ENCODE measurements at regions not wholly inside any gene's neighbourhood (a gene's known extent, or its start where the extent isn't known, plus 50 kb on each side); places are given as distances from the start of the nearest gene placed in this dataset.

- Mint-ChIP-seq H3K4me3 (no peak overlapping the region), H3K4me1 (ENCODE audit: low read depth) (no peaks in the 10 kb centered on the region), H3K9me3 (no peaks in the 10 kb centered on the region), H3K27me3 (no peaks in the 10 kb centered on the region), H3K27ac (no peak overlapping the region), H3K36me3 (no peaks in the 10 kb centered on the region)
- POLR2A ChIA-PET: no interaction called here
- CTCF ChIA-PET: no interaction called here
- DNase-seq: no peak
- intact Hi-C loops (cut with micrococcal nuclease): no loop called here
These were observed 351.9 kb downstream of the C16orf95 start for GRCh38 chr16:86965331-86965730.

GRCh38 chr16:86965840-86966550 lies 351.2 kb downstream of the C16orf95 start:
- Mint-ChIP-seq H3K4me1 (ENCODE audit: low read depth) (no peaks in the 10 kb centered on the region), H3K9me3 (no peaks in the 10 kb centered on the region), H3K27me3 (no peaks in the 10 kb centered on the region), H3K36me3 (no peaks in the 10 kb centered on the region), H3K27ac (no peak overlapping the region), H3K4me3 (no peak overlapping the region)
- intact Hi-C loops (cut with micrococcal nuclease): no loop called here
- CTCF ChIA-PET: no interaction called here
- POLR2A ChIA-PET: no interaction called here
- DNase-seq: no peak

GRCh38 chr16:86966777-86967176 lies 350.4 kb downstream of the C16orf95 start:
- no peak for DNase-seq
- Mint-ChIP-seq H3K27ac (no peak overlapping the region), H3K27me3 (no peaks in the 10 kb centered on the region), H3K9me3 (no peaks in the 10 kb centered on the region), H3K4me3 (no peak overlapping the region), H3K4me1 (ENCODE audit: low read depth) (no peaks in the 10 kb centered on the region), H3K36me3 (no peaks in the 10 kb centered on the region)
- ChIA-PET POLR2A (no interaction called here), CTCF (no interaction called here)
- intact Hi-C loops (cut with micrococcal nuclease): no loop called here

DNA sequence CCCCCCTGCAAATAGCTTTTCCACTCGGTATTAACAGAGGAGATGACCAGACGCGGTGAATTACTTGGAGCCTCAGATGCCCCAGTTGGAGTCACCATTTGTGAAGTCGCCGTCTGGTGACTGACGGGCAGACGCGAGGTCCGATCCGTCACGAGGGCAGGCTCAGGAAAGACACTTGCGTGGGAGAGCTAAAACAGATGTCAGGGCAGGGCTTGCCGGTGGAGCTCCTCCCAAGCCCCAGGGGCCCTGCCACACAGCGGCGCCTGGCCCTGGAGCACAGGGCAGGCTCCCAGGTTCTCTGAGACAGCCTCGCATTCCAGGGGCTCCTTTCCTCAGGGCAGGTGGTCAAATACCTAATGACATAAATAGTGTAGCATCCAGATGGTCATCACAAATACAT lies 348.3 kb downstream of the C16orf95 start:
- POLR2A ChIA-PET: no interaction called here
- intact Hi-C loops (cut with micrococcal nuclease): no loop called here
- no peaks in the 10 kb centered on the region for H3K27me3 Mint-ChIP-seq

GRCh38 chr16:86969716-86970115 lies 347.5 kb downstream of the C16orf95 start:
- DNase-seq: no peak
- H3K4me3 Mint-ChIP-seq: no peak overlapping the region
- no peaks in the 10 kb centered on the region for H3K36me3 Mint-ChIP-seq
- no peaks in the 10 kb centered on the region for H3K4me1 Mint-ChIP-seq (ENCODE audit: low read depth)
- POLR2A ChIA-PET: no interaction called here
- no peaks in the 10 kb centered on the region for H3K27me3 Mint-ChIP-seq
- H3K9me3 Mint-ChIP-seq: no peaks in the 10 kb centered on the region
- no peak overlapping the region for H3K27ac Mint-ChIP-seq
- intact Hi-C loops (cut with micrococcal nuclease): no loop called here
- CTCF ChIA-PET: no interaction called here

More for the DNA sequence above, 348.3 kb downstream of the C16orf95 start:
- H3K36me3 Mint-ChIP-seq: no peaks in the 10 kb centered on the region
- no peak for DNase-seq
- H3K27ac Mint-ChIP-seq: no peak overlapping the region
- H3K9me3 Mint-ChIP-seq: no peaks in the 10 kb centered on the region
- H3K4me1 Mint-ChIP-seq (ENCODE audit: low read depth): no peaks in the 10 kb centered on the region
- no peak overlapping the region for H3K4me3 Mint-ChIP-seq
- CTCF ChIA-PET: no interaction called here

DNA sequence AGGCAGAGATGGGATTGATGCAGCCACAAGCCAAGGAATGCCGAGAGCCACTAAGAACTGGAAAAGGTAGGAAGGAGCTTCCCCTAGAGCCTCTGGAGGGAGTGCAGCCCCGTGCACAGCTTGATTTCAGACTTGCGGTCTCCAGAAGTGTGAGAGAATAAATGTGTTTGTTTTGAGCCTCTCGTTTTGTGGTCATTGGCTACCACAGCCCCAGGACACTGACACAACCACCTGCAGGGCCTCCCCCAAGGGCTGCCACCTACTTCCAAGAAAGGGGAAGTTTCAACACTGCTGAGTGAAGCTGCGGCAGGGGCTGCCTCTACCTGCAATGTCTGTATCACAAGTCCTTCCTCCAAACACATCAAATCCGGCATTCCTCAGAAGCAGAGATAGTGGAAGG lies 346.9 kb downstream of the C16orf95 start:
- Mint-ChIP-seq H3K4me3 (no peak overlapping the region), H3K27me3 (no peaks in the 10 kb centered on the region), H3K4me1 (ENCODE audit: low read depth) (no peaks in the 10 kb centered on the region), H3K36me3 (no peaks in the 10 kb centered on the region), H3K9me3 (no peaks in the 10 kb centered on the region), H3K27ac (no peak overlapping the region)
- ChIA-PET POLR2A (no interaction called here), CTCF (no interaction called here)
- no peak for DNase-seq
- intact Hi-C loops (cut with micrococcal nuclease): no loop called here

DNA sequence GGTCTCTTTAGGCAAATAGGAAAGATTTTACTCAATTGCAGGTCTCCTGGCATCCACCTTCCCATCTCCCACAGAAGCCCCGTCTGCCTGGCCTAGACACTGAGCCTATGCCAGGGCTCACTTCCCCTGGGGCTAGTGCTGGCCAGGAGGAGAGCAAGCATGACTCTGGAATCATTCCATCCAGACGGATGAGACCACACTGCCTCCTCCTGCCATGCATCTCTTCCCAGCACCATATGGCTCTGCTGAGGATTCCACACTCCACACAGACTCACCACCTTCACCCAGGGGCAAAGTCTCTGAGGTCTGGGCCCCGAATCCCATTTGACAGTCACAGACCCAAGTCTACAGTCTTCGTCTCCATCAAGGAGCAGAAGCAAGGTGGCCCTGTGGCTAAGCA lies 346.5 kb downstream of the C16orf95 start:
- Mint-ChIP-seq H3K27me3 (no peaks in the 10 kb centered on the region), H3K27ac (no peak overlapping the region), H3K9me3 (no peaks in the 10 kb centered on the region), H3K36me3 (no peaks in the 10 kb centered on the region), H3K4me3 (no peak overlapping the region), H3K4me1 (ENCODE audit: low read depth) (no peaks in the 10 kb centered on the region)
- intact Hi-C loops (cut with micrococcal nuclease): no loop called here
- ChIA-PET CTCF (no interaction called here), POLR2A (no interaction called here)
- no peak for DNase-seq

DNA sequence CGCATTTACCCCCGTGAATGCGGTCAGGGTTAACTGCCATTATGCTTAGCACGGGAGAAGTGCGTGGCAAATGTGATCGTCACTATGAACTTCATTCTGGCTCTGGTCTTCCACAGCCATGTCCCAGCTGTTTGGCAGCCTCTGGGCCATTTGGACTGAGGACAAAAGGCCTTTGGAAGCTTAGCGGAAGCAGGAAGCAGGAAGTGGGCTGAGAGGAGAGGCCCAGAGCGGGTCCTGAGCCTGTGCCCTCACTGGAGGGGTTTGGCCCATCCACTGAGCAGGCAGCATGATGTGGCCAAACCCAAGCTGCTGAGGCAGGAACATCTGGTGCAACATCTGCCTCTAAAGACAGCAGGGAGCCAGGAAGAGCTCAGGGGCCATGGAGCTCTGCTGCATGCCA lies 345.9 kb downstream of the C16orf95 start:
- no peak for DNase-seq
- H3K27ac Mint-ChIP-seq: no peak overlapping the region
- intact Hi-C loops (cut with micrococcal nuclease): no loop called here
- ChIA-PET CTCF (no interaction called here), POLR2A (no interaction called here)
- no peaks in the 10 kb centered on the region for H3K4me1 Mint-ChIP-seq (ENCODE audit: low read depth)
- H3K36me3 Mint-ChIP-seq: no peaks in the 10 kb centered on the region
- no peaks in the 10 kb centered on the region for H3K9me3 Mint-ChIP-seq
- H3K27me3 Mint-ChIP-seq: no peaks in the 10 kb centered on the region
- no peak overlapping the region for H3K4me3 Mint-ChIP-seq

DNA sequence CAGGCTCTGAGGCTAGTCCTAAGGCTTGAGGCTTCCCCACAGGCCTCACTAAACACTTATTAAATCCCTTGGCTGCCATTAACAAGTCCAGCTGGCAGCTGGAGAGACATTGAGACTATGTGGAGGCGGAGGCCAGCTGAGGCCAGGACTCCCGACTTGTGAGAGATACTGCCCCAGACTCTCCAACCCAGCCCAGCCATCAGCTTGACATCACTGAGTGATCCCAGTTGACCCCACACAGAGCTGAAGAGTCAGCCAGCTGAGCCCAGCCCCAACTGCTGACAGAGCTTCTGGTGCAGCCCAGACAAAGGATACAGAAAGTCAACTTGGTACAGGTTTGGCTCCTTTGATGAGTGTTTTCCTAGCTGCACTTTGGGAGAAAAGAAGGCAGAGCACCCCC lies 343.1 kb downstream of the C16orf95 start:
- ChIA-PET CTCF (interaction anchor here (0.7 kb wide), 1 partner anchor 87 kb away, joined by 3 read pairs; no protein-coding TSS in a partner anchor), POLR2A (no interaction called here)
- Mint-ChIP-seq H3K4me3 (no peak overlapping the region), H3K4me1 (ENCODE audit: low read depth) (no peaks in the 10 kb centered on the region), H3K27ac (no peak overlapping the region), H3K27me3 (no peaks in the 10 kb centered on the region), H3K9me3 (no peaks in the 10 kb centered on the region), H3K36me3 (no peaks in the 10 kb centered on the region)
- intact Hi-C loops (cut with micrococcal nuclease): no loop called here
- DNase-seq: no peak

DNA sequence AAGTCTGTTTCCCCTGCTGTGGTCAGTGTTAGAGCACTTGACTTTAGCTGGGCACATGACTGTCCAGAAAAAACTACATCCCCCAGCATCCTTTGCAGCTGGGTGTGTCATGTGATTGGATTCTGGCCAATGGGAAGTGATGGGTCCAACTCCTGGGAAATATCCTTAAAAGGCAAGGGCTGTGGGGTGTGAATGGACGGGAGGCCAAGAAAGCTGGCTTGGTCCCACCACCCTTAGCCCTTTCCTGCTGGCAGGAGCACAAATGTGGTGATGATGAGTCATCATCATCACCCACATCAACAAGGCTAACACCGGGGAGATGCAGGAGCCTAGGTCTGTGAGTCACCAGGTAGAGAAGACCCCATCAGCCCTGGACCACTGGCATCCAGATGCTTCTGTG lies 341.7 kb downstream of the C16orf95 start:
- intact Hi-C loops (cut with micrococcal nuclease): no loop called here
- Mint-ChIP-seq H3K36me3 (no peaks in the 10 kb centered on the region), H3K4me1 (ENCODE audit: low read depth) (no peaks in the 10 kb centered on the region), H3K27ac (no peak overlapping the region), H3K9me3 (no peaks in the 10 kb centered on the region), H3K4me3 (no peak overlapping the region), H3K27me3 (no peaks in the 10 kb centered on the region)
- CTCF ChIA-PET: no interaction called here
- DNase-seq: no peak
- POLR2A ChIA-PET: no interaction called here

DNA sequence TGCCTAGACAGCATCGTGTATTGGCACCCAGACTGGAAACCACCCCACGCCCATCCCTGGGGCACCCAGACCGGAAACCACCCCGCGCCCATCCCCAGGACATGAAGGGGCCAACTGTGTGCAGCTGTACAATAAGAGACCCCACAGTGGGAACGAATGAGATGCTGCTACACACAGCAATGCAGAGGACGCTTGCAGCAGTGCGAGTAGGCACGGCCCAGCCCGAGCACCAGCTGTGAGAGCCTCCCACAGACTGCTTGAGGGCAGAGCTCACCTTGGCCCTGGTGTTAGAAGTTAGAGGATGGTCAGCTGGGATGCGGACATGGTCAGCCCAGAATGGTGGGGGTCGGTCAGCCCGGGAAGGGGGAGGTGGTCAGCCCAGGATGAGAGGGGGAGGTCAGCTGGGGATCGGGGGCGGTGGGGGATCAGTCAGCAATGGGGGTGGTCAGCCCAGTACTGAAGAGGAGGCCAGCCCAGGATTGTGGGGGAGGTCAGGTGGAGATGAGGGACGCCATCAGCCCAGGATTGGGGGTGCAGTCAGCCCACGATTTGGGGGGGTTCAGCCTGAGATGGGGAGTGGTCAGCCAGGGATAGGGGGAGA lies 340.0 kb downstream of the C16orf95 start:
- intact Hi-C loops (cut with micrococcal nuclease): no loop called here

GRCh38 chr16:86978445-86979030 lies 338.7 kb downstream of the C16orf95 start:
- CTCF ChIA-PET: no interaction called here
- intact Hi-C loops (cut with micrococcal nuclease): no loop called here
- POLR2A ChIA-PET: no interaction called here
- DNase-seq: no peak
- Mint-ChIP-seq H3K9me3 (no peaks in the 10 kb centered on the region), H3K4me3 (no peak overlapping the region), H3K4me1 (ENCODE audit: low read depth) (no peaks in the 10 kb centered on the region), H3K27me3 (no peaks in the 10 kb centered on the region), H3K27ac (no peak overlapping the region), H3K36me3 (no peaks in the 10 kb centered on the region)

More for the DNA sequence above, 340.0 kb downstream of the C16orf95 start:
- H3K4me3 Mint-ChIP-seq: no peak overlapping the region
- ChIA-PET CTCF (no interaction called here), POLR2A (no interaction called here)
- no peaks in the 10 kb centered on the region for H3K9me3 Mint-ChIP-seq
- H3K27ac Mint-ChIP-seq: no peak overlapping the region
- no peaks in the 10 kb centered on the region for H3K27me3 Mint-ChIP-seq
- DNase-seq: no peak
- H3K36me3 Mint-ChIP-seq: no peaks in the 10 kb centered on the region
- H3K4me1 Mint-ChIP-seq (ENCODE audit: low read depth): no peaks in the 10 kb centered on the region

DNA sequence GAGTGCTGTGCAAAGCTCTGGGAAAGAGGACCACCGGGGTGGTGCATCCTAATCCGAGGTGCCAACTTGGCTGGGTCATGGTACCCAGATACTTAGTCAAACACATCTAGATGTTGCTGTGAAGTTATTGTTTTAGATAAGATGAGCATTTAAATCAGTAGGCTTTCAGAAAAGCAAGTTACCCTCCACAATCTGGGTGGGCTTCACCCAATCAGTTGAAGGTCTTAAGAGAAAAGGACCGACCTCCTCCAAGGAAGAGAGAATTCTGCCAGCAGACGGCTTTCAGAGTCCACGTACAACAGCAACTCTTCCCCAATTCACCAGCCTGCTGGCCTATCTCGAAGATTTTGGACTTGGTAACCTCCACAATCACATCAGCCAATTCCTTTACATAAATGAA lies 338.1 kb downstream of the C16orf95 start:
- H3K9me3 Mint-ChIP-seq: no peaks in the 10 kb centered on the region
- intact Hi-C loops (cut with micrococcal nuclease): no loop called here
- H3K4me3 Mint-ChIP-seq: no peak overlapping the region
- H3K4me1 Mint-ChIP-seq (ENCODE audit: low read depth): no peaks in the 10 kb centered on the region
- DNase-seq: no peak
- H3K27me3 Mint-ChIP-seq: no peaks in the 10 kb centered on the region
- CTCF ChIA-PET: no interaction called here
- POLR2A ChIA-PET: no interaction called here
- no peaks in the 10 kb centered on the region for H3K36me3 Mint-ChIP-seq
- H3K27ac Mint-ChIP-seq: no peak overlapping the region
